ENCODE measurements at regions not wholly inside any gene's neighbourhood (a gene's known extent, or its start where the extent isn't known, plus 50 kb on each side); places are given as distances from the start of the nearest gene placed in this dataset.

- no peak overlapping the region for H3K4me3 ChIP-seq (ENCODE audit: low read length)
- H3K9me3 ChIP-seq (ENCODE audit: low read length) = no peaks in the 10 kb centered on the region
- H3K9me2 ChIP-seq (ENCODE audit: insufficient read depth, low read length) = no peaks in the 10 kb centered on the region
- H4K20me1 ChIP-seq (ENCODE audit: insufficient read depth) = no peaks in the 10 kb centered on the region
- no peaks in the 10 kb centered on the region for H3F3A ChIP-seq (ENCODE audit: insufficient read depth, low read length, poor library complexity, severe bottlenecking)
- TF ChIP-seq POLR2AphosphoS5 (IDR thresholded peaks at IDR 0.05) (no peak), CTCF (IDR thresholded peaks at IDR 0.05; ENCODE audit: poor library complexity, severe bottlenecking) (no peak), RAD21 (conservative IDR thresholded peaks at IDR 0.05) (no peak), EZH2 (IDR thresholded peaks at IDR 0.05; ENCODE audit: borderline replicate concordance, insufficient read depth, low read length, poor library complexity, severe bottlenecking) (no peak), EP300 (conservative IDR thresholded peaks at IDR 0.05; ENCODE audit: poor library complexity, severe bottlenecking) (no peak), MXI1 (conservative IDR thresholded peaks at IDR 0.05; ENCODE audit: poor library complexity, severe bottlenecking) (no peak), REST (IDR thresholded peaks at IDR 0.05; ENCODE audit: borderline replicate concordance) (no peak), TAF1 (IDR thresholded peaks at IDR 0.05; ENCODE audit: low read depth) (no peak), SMC3 (conservative IDR thresholded peaks at IDR 0.05; ENCODE audit: poor library complexity) (no peak)
- H3K9ac ChIP-seq (ENCODE audit: low read length) = no peak overlapping the region
- no peak overlapping the region for H2AFZ ChIP-seq (ENCODE audit: low read depth, low read length)
- H3K79me2 ChIP-seq (replicated peaks; ENCODE audit: insufficient read depth, low read length) = no peaks in the 10 kb centered on the region
- no peak overlapping the region for H3K4me2 ChIP-seq (ENCODE audit: low read length)
- H3K27me3 ChIP-seq (ENCODE audit: insufficient read depth, low read depth, low read length) = no peaks in the 10 kb centered on the region
- no peaks in the 10 kb centered on the region for H3K36me3 ChIP-seq (ENCODE audit: insufficient read depth, low read length)
- H3K27ac ChIP-seq (ENCODE audit: low read length) = no peak overlapping the region
Observed at GRCh38 chr5:116765441-116765840, 190.8 kb upstream of the SEMA6A start.

- no peak overlapping the region for H3K4me3 ChIP-seq (ENCODE audit: low read length)
- H3F3A ChIP-seq (ENCODE audit: insufficient read depth, low read length, poor library complexity, severe bottlenecking) = no peaks in the 10 kb centered on the region
- no peaks in the 10 kb centered on the region for H4K20me1 ChIP-seq (ENCODE audit: insufficient read depth)
- H2AFZ ChIP-seq (ENCODE audit: low read depth, low read length) = no peak overlapping the region
- H3K9ac ChIP-seq (ENCODE audit: low read length) = no peak overlapping the region
- no peak overlapping the region for H3K4me2 ChIP-seq (ENCODE audit: low read length)
- H3K27ac ChIP-seq (ENCODE audit: low read length) = no peak overlapping the region
- TF ChIP-seq POLR2AphosphoS5 (IDR thresholded peaks at IDR 0.05) (no peak), EZH2 (IDR thresholded peaks at IDR 0.05; ENCODE audit: borderline replicate concordance, insufficient read depth, low read length, poor library complexity, severe bottlenecking) (no peak), MXI1 (conservative IDR thresholded peaks at IDR 0.05; ENCODE audit: poor library complexity, severe bottlenecking) (no peak), REST (IDR thresholded peaks at IDR 0.05; ENCODE audit: borderline replicate concordance) (no peak), RAD21 (conservative IDR thresholded peaks at IDR 0.05) (no peak), EP300 (conservative IDR thresholded peaks at IDR 0.05; ENCODE audit: poor library complexity, severe bottlenecking) (no peak), TAF1 (IDR thresholded peaks at IDR 0.05; ENCODE audit: low read depth) (no peak), CTCF (IDR thresholded peaks at IDR 0.05; ENCODE audit: poor library complexity, severe bottlenecking) (no peak), SMC3 (conservative IDR thresholded peaks at IDR 0.05; ENCODE audit: poor library complexity) (no peak)
- H3K36me3 ChIP-seq (ENCODE audit: insufficient read depth, low read length) = no peaks in the 10 kb centered on the region
- H3K9me2 ChIP-seq (ENCODE audit: insufficient read depth, low read length) = no peaks in the 10 kb centered on the region
- no peaks in the 10 kb centered on the region for H3K79me2 ChIP-seq (replicated peaks; ENCODE audit: insufficient read depth, low read length)
- no peaks in the 10 kb centered on the region for H3K27me3 ChIP-seq (ENCODE audit: insufficient read depth, low read depth, low read length)
- H3K9me3 ChIP-seq (ENCODE audit: low read length) = no peaks in the 10 kb centered on the region
Observed at GRCh38 chr5:116764941-116765340, 190.3 kb upstream of the SEMA6A start.
